ENCODE measurements at regions not wholly inside any gene's neighbourhood (a gene's known extent, or its start where the extent isn't known, plus 50 kb on each side); places are given as distances from the start of the nearest gene placed in this dataset.

GRCh38 chr1:226474041-226474440, 66.1 kb upstream of the PARP1 start:
- DNase-seq (no peak), ATAC-seq (no peak)
- Mint-ChIP-seq H3K27me3 (ENCODE audit: low read depth in 2 of 2) (peaks cover 10 to 34% of the 10 kb centered on the region in 2 donors), H3K27ac (no peak overlapping the region), H3K9me3 (no peaks in the 10 kb centered on the region), H3K4me1 (no peaks in the 10 kb centered on the region), H3K36me3 (no peaks in the 10 kb centered on the region), H3K4me3 (no peak overlapping the region)
- no peak overlapping the region for H3K27ac ChIP-seq (ENCODE audit: low read length)
- no peaks in the 10 kb centered on the region for H3K36me3 ChIP-seq (ENCODE audit: control insufficient read depth, insufficient read depth, low read length)
- H3K4me3 ChIP-seq (ENCODE audit: low read length) = no peak overlapping the region
- WGBS (ENCODE audit: insufficient coverage) = 83% methylated on average over 3 of the region's 3 CpGs
- no peaks in the 10 kb centered on the region for H3K4me1 ChIP-seq (ENCODE audit: control insufficient read depth, insufficient read depth, low read length)
- H3K27me3 ChIP-seq (ENCODE audit: control insufficient read depth, insufficient read depth, low read length) = no peaks in the 10 kb centered on the region
- no peaks in the 10 kb centered on the region for H3K9me3 ChIP-seq (ENCODE audit: control insufficient read depth, insufficient read depth, low read length)
- no peak for TF ChIP-seq CTCF (IDR thresholded peaks at IDR 0.05)
- intact Hi-C loops (cut with micrococcal nuclease) = no loop called here

DNA sequence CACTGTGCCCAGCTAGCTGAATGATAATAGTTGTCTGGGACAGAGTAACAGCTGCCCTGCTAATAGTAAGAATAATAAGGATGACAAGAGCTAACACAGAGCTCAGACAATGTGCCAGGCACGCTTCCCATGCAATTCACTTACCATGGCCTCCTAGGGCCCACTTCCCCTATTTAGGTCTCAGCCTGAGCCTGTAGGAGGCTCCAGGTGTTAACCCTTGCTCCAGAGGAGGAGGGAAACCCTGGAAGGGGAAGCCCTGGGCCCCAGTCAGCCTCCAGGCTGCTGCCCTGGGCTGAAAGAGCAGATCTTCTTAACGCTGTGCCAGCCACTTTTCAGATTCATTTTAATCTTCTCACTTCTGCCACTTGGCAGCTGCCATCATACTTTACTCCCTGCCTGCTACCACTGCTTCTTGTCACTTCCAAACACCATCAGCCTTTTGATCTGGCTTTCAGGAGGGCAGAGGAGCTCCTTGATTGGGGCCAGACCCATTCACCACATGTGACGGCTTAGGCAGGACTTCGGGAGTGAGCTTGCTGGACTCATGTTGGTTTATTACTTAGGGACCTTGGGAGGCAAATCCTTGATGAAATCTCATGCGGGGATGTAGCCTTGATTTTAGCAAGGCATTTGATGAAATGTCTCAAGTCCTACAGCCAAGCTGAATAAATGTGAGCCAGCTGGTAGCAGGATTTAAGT, 66.7 kb upstream of the PARP1 start:
- ATAC-seq (no peak), DNase-seq (no peak)
- Mint-ChIP-seq H3K4me3 (no peak overlapping the region), H3K4me1 (no peaks in the 10 kb centered on the region), H3K27me3 (ENCODE audit: low read depth in 2 of 2) (peaks cover 7 to 29% of the 10 kb centered on the region in 2 donors), H3K27ac (no peak overlapping the region), H3K9me3 (no peaks in the 10 kb centered on the region), H3K36me3 (no peaks in the 10 kb centered on the region)
- Histone ChIP-seq H3K27me3 (ENCODE audit: control insufficient read depth, insufficient read depth, low read length) (no peaks in the 10 kb centered on the region), H3K4me1 (ENCODE audit: control insufficient read depth, insufficient read depth, low read length) (no peaks in the 10 kb centered on the region), H3K9me3 (ENCODE audit: control insufficient read depth, insufficient read depth, low read length) (no peaks in the 10 kb centered on the region), H3K36me3 (ENCODE audit: control insufficient read depth, insufficient read depth, low read length) (no peaks in the 10 kb centered on the region), H3K27ac (ENCODE audit: low read length) (no peak overlapping the region), H3K4me3 (ENCODE audit: low read length) (no peak overlapping the region)
- no peak for TF ChIP-seq CTCF (IDR thresholded peaks at IDR 0.05)
- intact Hi-C loops (cut with micrococcal nuclease) = no loop called here
- WGBS (ENCODE audit: insufficient coverage) = 88% methylated on average over 5 of the region's 5 CpGs

GRCh38 chr1:226475142-226475511, 67.2 kb upstream of the PARP1 start:
- no peaks in the 10 kb centered on the region for H3K27me3 ChIP-seq (ENCODE audit: control insufficient read depth, insufficient read depth, low read length)
- peaks cover 7 to 28% of the 10 kb centered on the region in 2 donors for H3K27me3 Mint-ChIP-seq (ENCODE audit: low read depth in 2 of 2)
- H3K36me3 Mint-ChIP-seq = no peaks in the 10 kb centered on the region
- H3K4me1 Mint-ChIP-seq = no peaks in the 10 kb centered on the region
- no peak overlapping the region for H3K4me3 ChIP-seq (ENCODE audit: low read length)
- H3K27ac ChIP-seq (ENCODE audit: low read length) = no peak overlapping the region
- H3K9me3 ChIP-seq (ENCODE audit: control insufficient read depth, insufficient read depth, low read length) = no peaks in the 10 kb centered on the region
- H3K9me3 Mint-ChIP-seq = no peaks in the 10 kb centered on the region
- ATAC-seq (no peak), DNase-seq (no peak)
- intact Hi-C loops (cut with micrococcal nuclease) = no loop called here
- H3K4me3 Mint-ChIP-seq = no peak overlapping the region
- TF ChIP-seq CTCF (IDR thresholded peaks at IDR 0.05) = no peak
- 46% methylated on average over 4 of the region's 6 CpGs for WGBS (ENCODE audit: insufficient coverage)
- no peaks in the 10 kb centered on the region for H3K4me1 ChIP-seq (ENCODE audit: control insufficient read depth, insufficient read depth, low read length)
- no peak overlapping the region for H3K27ac Mint-ChIP-seq
- no peaks in the 10 kb centered on the region for H3K36me3 ChIP-seq (ENCODE audit: control insufficient read depth, insufficient read depth, low read length)

DNA sequence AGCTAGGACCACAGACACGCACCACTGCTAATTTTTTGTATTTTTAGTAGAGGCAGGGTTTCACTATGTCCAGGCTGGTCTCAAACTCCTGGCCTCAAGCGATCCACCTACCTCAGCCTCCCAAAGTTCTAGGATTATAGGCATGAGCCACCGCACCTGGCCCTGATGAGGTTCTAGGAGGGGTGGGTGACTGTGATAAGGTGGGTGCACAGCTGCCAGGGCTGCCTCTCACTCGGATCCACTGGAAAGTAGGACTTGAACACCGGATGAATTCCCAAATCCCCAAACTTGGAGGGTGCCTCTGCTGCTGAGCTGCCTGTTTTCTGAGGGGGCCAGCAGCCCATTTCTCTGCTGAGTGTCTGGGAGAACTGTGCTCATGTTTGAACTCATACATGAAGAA, 68.2 kb upstream of the PARP1 start:
- Mint-ChIP-seq H3K4me3 (no peak overlapping the region), H3K4me1 (no peaks in the 10 kb centered on the region), H3K36me3 (no peaks in the 10 kb centered on the region), H3K27ac (no peak overlapping the region), H3K9me3 (no peaks in the 10 kb centered on the region), H3K27me3 (ENCODE audit: low read depth in 2 of 2) (peaks cover 2 to 28% of the 10 kb centered on the region in 2 donors)
- H3K4me3 ChIP-seq (ENCODE audit: low read length) = no peak overlapping the region
- intact Hi-C loops (cut with micrococcal nuclease) = no loop called here
- TF ChIP-seq CTCF (IDR thresholded peaks at IDR 0.05) = no peak
- H3K36me3 ChIP-seq (ENCODE audit: control insufficient read depth, insufficient read depth, low read length) = no peaks in the 10 kb centered on the region
- no peak overlapping the region for H3K27ac ChIP-seq (ENCODE audit: low read length)
- H3K4me1 ChIP-seq (ENCODE audit: control insufficient read depth, insufficient read depth, low read length) = no peaks in the 10 kb centered on the region
- no peak for DNase-seq
- no peaks in the 10 kb centered on the region for H3K27me3 ChIP-seq (ENCODE audit: control insufficient read depth, insufficient read depth, low read length)
- 92% methylated on average over 4 of the region's 5 CpGs for WGBS (ENCODE audit: insufficient coverage)
- no peak for ATAC-seq
- no peaks in the 10 kb centered on the region for H3K9me3 ChIP-seq (ENCODE audit: control insufficient read depth, insufficient read depth, low read length)
